GM18907 (cell line): ENCODE measurements at regions not wholly inside any gene's neighbourhood (a gene's known extent, or its start where the extent isn't known, plus 50 kb on each side); places are given as distances from the start of the nearest gene placed in this dataset.

Experiments
- ATAC-seq: cut with Tn5 transposase; IDR thresholded peaks from one replicate; pipeline ENCODE4 v1.9.1; 2021; ENCODE audit warnings: mild to moderate bottlenecking, moderate library complexity; ENCODE audit not compliant: unreplicated experiment

- no peak for ATAC-seq
These were observed 57.3 kb downstream of the KCNA4 start for GRCh38 chr11:29959488-29959887.

- ATAC-seq = no peak
These were observed 59.4 kb downstream of the KCNA4 start for GRCh38 chr11:29957431-29957830.

GRCh38 chr11:29956076-29956556, 60.7 kb downstream of the KCNA4 start:
- no peak for ATAC-seq

GRCh38 chr11:29943347-29943746, 73.5 kb downstream of the KCNA4 start:
- ATAC-seq = no peak

- no peak for ATAC-seq
These were observed 79.3 kb downstream of the KCNA4 start for GRCh38 chr11:29937526-29937925.

- ATAC-seq = no peak
These were observed 82.7 kb downstream of the KCNA4 start for GRCh38 chr11:29934115-29934638.

- ATAC-seq = no peak
These were observed 100.8 kb downstream of the KCNA4 start for GRCh38 chr11:29916040-29916439.

- no peak for ATAC-seq
These were observed 102.5 kb downstream of the KCNA4 start for GRCh38 chr11:29914203-29914930.

- ATAC-seq = no peak
These were observed 103.5 kb downstream of the KCNA4 start for GRCh38 chr11:29913352-29913751.

GRCh38 chr11:29900382-29900781, 116.4 kb downstream of the KCNA4 start:
- no peak for ATAC-seq

- ATAC-seq = no peak
These were observed 137.3 kb downstream of the KCNA4 start for GRCh38 chr11:29879560-29879959.

- no peak for ATAC-seq
These were observed 140.6 kb downstream of the KCNA4 start for GRCh38 chr11:29876192-29876591.

- ATAC-seq = no peak
These were observed 169.6 kb downstream of the KCNA4 start for GRCh38 chr11:29847219-29847618.

GRCh38 chr11:29844701-29845379, 172.0 kb downstream of the KCNA4 start:
- no peak for ATAC-seq

GRCh38 chr11:29844031-29844430, 172.8 kb downstream of the KCNA4 start:
- no peak for ATAC-seq

- ATAC-seq = no peak
These were observed 174.8 kb downstream of the KCNA4 start for GRCh38 chr11:29842061-29842460.

GRCh38 chr11:29826878-29827277, 190.0 kb downstream of the KCNA4 start:
- ATAC-seq = no peak

- no peak for ATAC-seq
These were observed 200.5 kb downstream of the KCNA4 start for GRCh38 chr11:29816359-29816758.

- no peak for ATAC-seq
These were observed 207.7 kb downstream of the KCNA4 start for GRCh38 chr11:29809121-29809520.

GRCh38 chr11:29802522-29802921, 214.3 kb downstream of the KCNA4 start:
- no peak for ATAC-seq

- ATAC-seq = no peak
These were observed 215.3 kb downstream of the KCNA4 start for GRCh38 chr11:29801561-29801960.

- no peak for ATAC-seq
These were observed 230.7 kb downstream of the KCNA4 start for GRCh38 chr11:29786092-29786491.
